Mesodermal cell (in vitro differentiated cells): ENCODE measurements at regions not wholly inside any gene's neighbourhood (a gene's known extent, or its start where the extent isn't known, plus 50 kb on each side); places are given as distances from the start of the nearest gene placed in this dataset.

Experiments
- H3K27ac ChIP-seq: 2 replicates; pipeline ENCODE4 v1.7.0; 2013; ENCODE audit warnings: mild to moderate bottlenecking, low read depth, low read length, moderate library complexity; ENCODE audit not compliant: severe bottlenecking
- H3K36me3 ChIP-seq: 2 replicates; pipeline ENCODE4 v1.7.1; 2013; ENCODE audit warnings: mild to moderate bottlenecking, low read length, moderate library complexity; ENCODE audit not compliant: control insufficient read depth, insufficient read depth
- H3K4me1 ChIP-seq: one replicate; pipeline ENCODE4 v1.7.1; 2013; ENCODE audit warnings: mild to moderate bottlenecking, low read length; ENCODE audit not compliant: insufficient read depth, control insufficient read depth, poor library complexity, severe bottlenecking
- H3K4me3 ChIP-seq: 2 replicates; pipeline ENCODE4 v1.7.0; 2013; ENCODE audit warnings: low read length, control low read depth, mild to moderate bottlenecking; ENCODE audit not compliant: insufficient read depth, poor library complexity, severe bottlenecking; ENCODE audit errors: extremely low read depth
- H3K9me3 ChIP-seq: 2 replicates; pipeline ENCODE4 v1.7.1; 2013; ENCODE audit warnings: mild to moderate bottlenecking, low read length, moderate library complexity; ENCODE audit not compliant: control insufficient read depth
- WGBS, 2 experiments: methylation state at CpG; one replicate each; pipeline ENCODE4 v1.1.5; 2013; ENCODE audit warnings: missing lambda C conversion rate in 2 of 2; ENCODE audit not compliant: insufficient coverage in 2 of 2; 5-methylcytosine and 5-hydroxymethylcytosine counted together

- Histone ChIP-seq H3K4me1 (no peaks in the 10 kb centered on the region), H3K4me3 (no peak overlapping the region), H3K36me3 (no peaks in the 10 kb centered on the region), H3K27ac (no peak overlapping the region), H3K9me3 (no peaks in the 10 kb centered on the region)
- WGBS, 2 experiments = 57 to 83% methylated on average over 2 to 3 of the region's 4 CpGs
Measured at GRCh38 chr10:69697006-69697405, 67.0 kb downstream of the FAM241B start.

GRCh38 chr10:69703256-69703655 is 73.2 kb downstream of the FAM241B start:
- H3K4me1 ChIP-seq = no peaks in the 10 kb centered on the region
- peaks cover 5% of the 10 kb centered on the region for H3K9me3 ChIP-seq
- H3K4me3 ChIP-seq = no peak overlapping the region
- H3K36me3 ChIP-seq = no peaks in the 10 kb centered on the region
- WGBS, 2 experiments = 100% methylated on average over 1 of the region's 3 CpGs
- H3K27ac ChIP-seq = no peak overlapping the region

DNA sequence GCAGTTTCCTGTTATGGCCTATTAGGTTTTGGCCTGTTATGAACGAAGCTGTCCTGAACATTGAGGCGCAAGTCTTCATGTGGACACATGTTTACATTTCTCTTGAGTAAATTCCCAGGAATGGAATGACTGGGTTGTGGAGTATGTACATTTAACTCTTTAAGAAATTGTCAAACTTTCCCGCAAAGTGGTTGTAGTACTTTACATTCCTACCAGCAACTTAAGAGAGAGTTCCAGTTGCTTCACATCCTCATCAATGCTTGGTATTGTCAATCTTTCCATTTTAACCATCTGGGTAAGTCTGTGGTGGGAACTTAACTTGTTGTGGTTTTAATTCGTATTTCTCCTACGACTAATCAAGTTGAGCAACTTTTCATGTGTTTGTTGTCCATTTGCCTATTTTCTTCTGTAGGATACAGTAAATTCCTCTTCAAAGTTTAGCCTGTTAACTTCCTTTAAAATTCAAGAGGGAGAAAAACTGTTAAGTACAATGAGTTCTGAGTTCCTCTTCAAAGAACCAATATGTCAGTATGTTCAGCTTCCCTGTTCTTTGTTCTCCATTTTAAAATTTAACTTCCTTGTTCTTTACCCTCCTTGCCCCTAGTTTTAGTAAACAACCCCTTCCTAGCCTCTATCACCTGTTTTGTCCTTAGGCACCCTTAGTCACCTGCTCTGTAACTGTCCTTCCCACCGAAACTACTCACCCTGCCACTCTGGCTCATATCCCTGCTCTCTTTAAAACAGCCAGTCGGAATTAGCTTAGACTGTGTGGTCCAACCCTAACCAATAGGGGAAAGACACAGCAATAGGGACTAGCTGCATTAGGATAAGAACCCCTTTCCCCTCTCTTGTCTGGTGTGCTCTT is 74.0 kb downstream of the FAM241B start:
- no peaks in the 10 kb centered on the region for H3K4me1 ChIP-seq
- WGBS, 2 experiments = 77 to 89% methylated on average over 3 to 4 of the region's 7 CpGs
- no peak overlapping the region for H3K4me3 ChIP-seq
- H3K9me3 ChIP-seq = peaks cover 5% of the 10 kb centered on the region
- no peak overlapping the region for H3K27ac ChIP-seq
- H3K36me3 ChIP-seq = no peaks in the 10 kb centered on the region

- Histone ChIP-seq H3K4me1 (no peaks in the 10 kb centered on the region), H3K4me3 (no peak overlapping the region), H3K27ac (no peak overlapping the region), H3K9me3 (peaks cover 5% of the 10 kb centered on the region), H3K36me3 (no peaks in the 10 kb centered on the region)
- 75 to 92% methylated on average over 4 of the region's 7 CpGs for WGBS, 2 experiments
Measured at GRCh38 chr10:69709366-69709941, 79.4 kb downstream of the FAM241B start.

DNA sequence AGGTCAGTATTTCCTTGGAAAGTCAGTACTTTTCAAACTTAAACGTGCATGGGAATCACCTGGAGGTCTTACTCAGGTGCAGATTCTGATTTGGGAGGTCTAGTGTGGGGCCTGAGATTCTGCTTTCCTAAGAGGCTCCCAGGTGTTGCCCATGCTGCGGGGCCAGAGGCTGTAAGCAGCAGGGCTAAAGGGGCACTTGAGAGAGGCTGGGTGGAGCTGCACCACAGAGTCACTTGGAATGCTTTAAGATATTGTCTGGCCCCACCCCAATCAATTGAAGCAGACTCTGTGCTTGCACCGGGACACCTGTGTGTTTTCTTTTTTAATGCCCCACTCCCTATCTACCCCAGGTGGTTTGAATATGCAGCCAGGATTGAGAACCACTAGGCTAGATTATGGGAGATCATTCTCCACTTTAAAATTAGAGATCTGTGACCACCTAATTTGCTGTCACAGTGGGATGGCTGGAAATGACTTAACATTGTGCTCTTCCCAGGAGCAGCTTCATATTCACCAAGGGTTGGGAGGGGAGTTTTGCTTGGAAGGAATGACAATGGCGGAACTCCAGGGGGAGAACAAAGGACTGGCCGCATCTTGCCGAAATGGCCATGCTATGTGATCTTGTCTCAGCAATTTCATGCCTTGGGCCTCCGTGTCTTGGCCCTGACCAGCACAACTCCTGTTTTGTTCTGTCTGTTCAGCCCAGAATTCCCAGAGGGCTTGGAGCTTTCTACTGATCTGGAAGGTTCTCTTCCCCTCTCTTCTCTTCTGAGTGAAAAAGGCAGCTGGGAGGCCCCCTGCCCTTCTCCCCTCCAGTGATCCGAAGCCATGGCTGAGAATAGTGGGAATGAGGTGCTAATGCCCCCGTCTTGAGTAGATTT is 80.2 kb downstream of the FAM241B start:
- H3K27ac ChIP-seq = no peak overlapping the region
- H3K36me3 ChIP-seq = no peaks in the 10 kb centered on the region
- 50 to 61% methylated on average over 6 of the region's 9 CpGs for WGBS, 2 experiments
- H3K9me3 ChIP-seq = peaks cover 5% of the 10 kb centered on the region
- no peaks in the 10 kb centered on the region for H3K4me1 ChIP-seq
- H3K4me3 ChIP-seq = no peak overlapping the region

DNA sequence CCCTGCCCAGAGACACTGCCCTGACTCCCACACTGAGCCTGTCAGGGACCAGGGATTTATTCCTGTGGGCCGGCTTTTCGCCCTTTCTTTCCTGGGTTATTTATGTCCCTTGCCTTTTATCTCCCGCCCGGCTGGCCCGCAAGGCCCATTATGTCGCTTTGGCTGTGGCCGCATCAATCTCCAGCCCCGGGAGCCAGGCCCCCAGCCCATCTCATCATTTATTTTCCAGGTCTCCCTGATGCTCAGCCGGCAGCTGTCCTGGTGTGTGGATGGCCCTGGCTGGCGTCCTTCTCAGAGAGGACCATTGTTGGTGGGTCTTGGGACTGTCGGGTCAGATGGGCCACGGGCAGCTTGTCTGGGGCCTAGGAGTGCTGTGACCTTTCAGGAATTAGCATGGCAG is 82.3 kb downstream of the FAM241B start:
- Histone ChIP-seq H3K36me3 (no peaks in the 10 kb centered on the region), H3K27ac (no peak overlapping the region), H3K4me3 (no peak overlapping the region), H3K4me1 (no peaks in the 10 kb centered on the region), H3K9me3 (peaks cover 5% of the 10 kb centered on the region)
- 75 to 79% methylated on average over 10 of the region's 12 CpGs for WGBS, 2 experiments

GRCh38 chr10:69714572-69714971 is 84.5 kb downstream of the FAM241B start:
- Histone ChIP-seq H3K4me1 (no peaks in the 10 kb centered on the region), H3K9me3 (peaks cover 4% of the 10 kb centered on the region), H3K4me3 (no peak overlapping the region), H3K27ac (no peak overlapping the region), H3K36me3 (no peaks in the 10 kb centered on the region)
- 93% methylated on average over 2 of the region's 4 CpGs; no CpG with 5 or more reads in 1 of the 2 experiments for WGBS, 2 experiments

GRCh38 chr10:69715156-69715898 is 85.3 kb downstream of the FAM241B start:
- Histone ChIP-seq H3K4me3 (no peak overlapping the region), H3K4me1 (no peaks in the 10 kb centered on the region), H3K9me3 (peaks cover 4% of the 10 kb centered on the region), H3K27ac (no peak overlapping the region), H3K36me3 (no peaks in the 10 kb centered on the region)
- WGBS, 2 experiments = 82 to 88% methylated on average over 9 to 10 of the region's 11 CpGs

DNA sequence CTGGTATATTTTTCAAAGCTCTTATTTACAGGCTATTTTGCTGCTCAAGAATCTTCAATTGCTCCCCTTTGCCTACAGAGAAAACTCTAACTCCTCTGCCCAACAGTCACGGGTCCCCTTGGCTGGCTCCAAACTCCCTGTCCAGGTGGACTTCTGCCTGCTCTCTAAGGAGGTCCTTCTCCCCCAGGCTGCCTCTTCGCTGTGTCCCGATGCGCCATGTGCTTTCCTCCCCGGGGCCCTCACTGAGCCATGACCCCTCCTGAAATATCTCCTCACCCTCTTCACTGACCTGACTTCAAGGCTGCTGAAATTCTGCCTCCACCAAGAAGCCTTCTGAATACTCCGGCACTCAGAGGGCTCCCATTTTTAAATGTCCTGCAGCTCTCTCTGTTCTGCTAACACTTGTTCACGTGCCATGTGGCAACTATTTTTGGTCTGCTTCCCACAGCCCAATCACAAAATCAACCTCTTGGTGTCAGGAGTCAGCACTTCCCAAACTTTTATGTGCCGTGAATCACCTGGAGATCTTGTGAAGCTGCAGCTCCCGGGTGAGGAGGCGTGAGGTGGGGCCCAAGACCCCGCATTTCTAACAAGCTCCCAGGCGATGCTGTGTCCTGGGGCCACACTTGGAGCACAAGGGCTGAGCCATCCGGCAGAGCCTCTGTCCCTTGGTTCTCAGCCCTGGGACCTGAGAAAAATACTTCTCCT is 85.7 kb upstream of the COL13A1 start:
- H3K4me3 ChIP-seq = no peak overlapping the region
- peaks cover 7% of the 10 kb centered on the region for H3K9me3 ChIP-seq
- 76 to 82% methylated on average over 9 to 12 of the region's 13 CpGs for WGBS, 2 experiments
- H3K27ac ChIP-seq = no peak overlapping the region
- H3K36me3 ChIP-seq = no peaks in the 10 kb centered on the region
- no peaks in the 10 kb centered on the region for H3K4me1 ChIP-seq
